Neural cell (in vitro differentiated cells): ENCODE measurements at regions not wholly inside any gene's neighbourhood (a gene's known extent, or its start where the extent isn't known, plus 50 kb on each side); places are given as distances from the start of the nearest gene placed in this dataset.

ENCODE experiments used
- H2AFZ ChIP-seq: fragments of 200-600, 300-800 bp; sonication (generic), shearing (Covaris generic); 2 replicates; pipeline ENCODE4 v1.6.0; 2014; ENCODE audit warnings: low read depth, mild to moderate bottlenecking, antibody characterized with exemption, low read length, moderate library complexity
- H3F3A ChIP-seq: fragments of 200-600 bp; shearing (Covaris generic); 2 replicates; pipeline ENCODE4 v1.6.1; 2016; ENCODE audit warnings: mild to moderate bottlenecking, moderate library complexity, mixed read lengths, antibody characterized with exemption, low read length; ENCODE audit not compliant: insufficient read depth, poor library complexity, severe bottlenecking
- H3K27ac ChIP-seq: fragments of 200-600, 300-800 bp; sonication (generic), shearing (Covaris generic); 2 replicates; pipeline ENCODE4 v1.5.1; 2014; ENCODE audit warnings: mild to moderate bottlenecking, low read length, moderate library complexity
- H3K27me3 ChIP-seq: fragments of 300-800, 200-600 bp; sonication (generic), shearing (Covaris generic); 2 replicates; pipeline ENCODE4 v1.6.0; 2014; ENCODE audit warnings: mild to moderate bottlenecking, low read depth, low read length, moderate library complexity; ENCODE audit not compliant: insufficient read depth
- H3K36me3 ChIP-seq: fragments of 300-800, 200-600 bp; sonication (generic), shearing (Covaris generic); 2 replicates; pipeline ENCODE4 v1.5.1; 2014; ENCODE audit warnings: mild to moderate bottlenecking, antibody characterized with exemption, low read length, moderate library complexity; ENCODE audit not compliant: insufficient read depth
- H3K4me2 ChIP-seq: fragments of 300-800, 200-600 bp; sonication (generic), shearing (Covaris generic); 2 replicates; pipeline ENCODE4 v1.6.0; 2014; ENCODE audit warnings: mild to moderate bottlenecking, low read length
- H3K4me3 ChIP-seq: fragments of 300-800, 200-600 bp; sonication (generic), shearing (Covaris generic); 2 replicates; pipeline ENCODE4 v1.5.1; 2014; ENCODE audit warnings: mild to moderate bottlenecking, low read length, moderate library complexity
- H3K79me2 ChIP-seq: fragments of 200-600 bp; shearing (Covaris generic); replicated peaks from 2 replicates; pipeline ENCODE4 v1.6.0; 2014; ENCODE audit warnings: mild to moderate bottlenecking, low read length, moderate library complexity; ENCODE audit not compliant: insufficient read depth
- H3K9ac ChIP-seq: fragments of 300-800, 200-600 bp; sonication (generic), shearing (Covaris generic); 2 replicates; pipeline ENCODE4 v1.6.1; 2016; ENCODE audit warnings: mild to moderate bottlenecking, low read length, mixed read lengths
- H3K9me2 ChIP-seq: fragments of 200-600 bp; shearing (Covaris generic); 2 replicates; pipeline ENCODE4 v1.6.1; 2016; ENCODE audit warnings: mild to moderate bottlenecking, low read length, mixed read lengths; ENCODE audit not compliant: insufficient read depth
- H3K9me3 ChIP-seq: fragments of 200-600, 300-800 bp; sonication (generic), shearing (Covaris generic); 2 replicates; pipeline ENCODE4 v1.6.1; 2016; ENCODE audit warnings: mild to moderate bottlenecking, mixed run types, low read length, moderate library complexity, mixed read lengths
- H4K20me1 ChIP-seq: fragments of 200-600 bp; shearing (Covaris generic); 2 replicates; pipeline ENCODE4 v1.6.1; 2016; ENCODE audit warnings: mild to moderate bottlenecking, mixed run types; ENCODE audit not compliant: insufficient read depth
- CTCF ChIP-seq: fragments of 450-650 bp; IDR thresholded peaks from 2 replicates; pipeline ENCODE4 v1.5.1; 2014; ENCODE audit warnings: antibody characterized with exemption, mild to moderate bottlenecking, moderate library complexity; ENCODE audit not compliant: poor library complexity, severe bottlenecking
- EP300 ChIP-seq: fragments of 450-650 bp; conservative IDR thresholded peaks from 2 replicates; pipeline ENCODE4 v1.6.1; 2014; ENCODE audit warnings: antibody characterized with exemption, mild to moderate bottlenecking, moderate library complexity; ENCODE audit not compliant: poor library complexity, severe bottlenecking
- EZH2 ChIP-seq: fragments of 200-600, 300-800 bp; shearing (Covaris generic), sonication (generic); IDR thresholded peaks from 2 replicates; pipeline ENCODE4 v1.6.1; 2014; ENCODE audit warnings: antibody characterized with exemption, low read length, borderline replicate concordance, mild to moderate bottlenecking; ENCODE audit not compliant: insufficient read depth, poor library complexity, severe bottlenecking
- MXI1 ChIP-seq: fragments of 450-650 bp; conservative IDR thresholded peaks from 2 replicates; pipeline ENCODE4 v1.6.1; 2014; ENCODE audit warnings: antibody characterized with exemption, mild to moderate bottlenecking; ENCODE audit not compliant: poor library complexity, severe bottlenecking
- POLR2AphosphoS5 ChIP-seq: IDR thresholded peaks from 2 replicates; pipeline ENCODE4 v1.6.1; 2012
- RAD21 ChIP-seq: fragments of 450-650 bp; conservative IDR thresholded peaks from 2 replicates; pipeline ENCODE4 v1.6.1; 2014; ENCODE audit warnings: antibody characterized with exemption, mild to moderate bottlenecking, moderate library complexity
- REST ChIP-seq: IDR thresholded peaks from 2 replicates; pipeline ENCODE4 v1.6.1; 2012; ENCODE audit warnings: borderline replicate concordance
- SMC3 ChIP-seq: fragments of 450-650 bp; conservative IDR thresholded peaks from 2 replicates; pipeline ENCODE4 v1.6.1; 2014; ENCODE audit warnings: antibody characterized with exemption, mild to moderate bottlenecking, moderate library complexity; ENCODE audit not compliant: poor library complexity
- TAF1 ChIP-seq: IDR thresholded peaks from 2 replicates; pipeline ENCODE4 v1.6.1; 2012; ENCODE audit warnings: low read depth

GRCh38 chr5:2995667-2996066, 244.2 kb upstream of the IRX2 start:
- TF ChIP-seq REST (no peak), SMC3 (no peak), RAD21 (no peak), CTCF (no peak), EZH2 (no peak), MXI1 (no peak), TAF1 (no peak), EP300 (no peak), POLR2AphosphoS5 (no peak)
- H3K4me3 ChIP-seq = no peak overlapping the region
- no peak overlapping the region for H2AFZ ChIP-seq
- no peaks in the 10 kb centered on the region for H3K9me3 ChIP-seq
- no peaks in the 10 kb centered on the region for H3K79me2 ChIP-seq
- H3K27me3 ChIP-seq = no peaks in the 10 kb centered on the region
- no peaks in the 10 kb centered on the region for H3K36me3 ChIP-seq
- H4K20me1 ChIP-seq = no peaks in the 10 kb centered on the region
- H3K9ac ChIP-seq = no peak overlapping the region
- H3F3A ChIP-seq = no peaks in the 10 kb centered on the region
- no peaks in the 10 kb centered on the region for H3K9me2 ChIP-seq
- no peak overlapping the region for H3K27ac ChIP-seq
- H3K4me2 ChIP-seq = no peak overlapping the region

GRCh38 chr5:2995035-2995434, 243.6 kb upstream of the IRX2 start:
- H3K27me3 ChIP-seq = no peaks in the 10 kb centered on the region
- H3K36me3 ChIP-seq = no peaks in the 10 kb centered on the region
- H2AFZ ChIP-seq = no peak overlapping the region
- no peak overlapping the region for H3K9ac ChIP-seq
- no peaks in the 10 kb centered on the region for H3F3A ChIP-seq
- no peaks in the 10 kb centered on the region for H3K9me2 ChIP-seq
- H3K4me3 ChIP-seq = no peak overlapping the region
- H3K79me2 ChIP-seq = no peaks in the 10 kb centered on the region
- no peaks in the 10 kb centered on the region for H3K9me3 ChIP-seq
- TF ChIP-seq EP300 (no peak), POLR2AphosphoS5 (no peak), EZH2 (no peak), MXI1 (no peak), TAF1 (no peak), RAD21 (no peak), SMC3 (no peak), CTCF (no peak), REST (no peak)
- H3K4me2 ChIP-seq = no peak overlapping the region
- no peak overlapping the region for H3K27ac ChIP-seq
- H4K20me1 ChIP-seq = no peaks in the 10 kb centered on the region
